ENCODE measurements at regions not wholly inside any gene's neighbourhood (a gene's known extent, or its start where the extent isn't known, plus 50 kb on each side); places are given as distances from the start of the nearest gene placed in this dataset.

DNA sequence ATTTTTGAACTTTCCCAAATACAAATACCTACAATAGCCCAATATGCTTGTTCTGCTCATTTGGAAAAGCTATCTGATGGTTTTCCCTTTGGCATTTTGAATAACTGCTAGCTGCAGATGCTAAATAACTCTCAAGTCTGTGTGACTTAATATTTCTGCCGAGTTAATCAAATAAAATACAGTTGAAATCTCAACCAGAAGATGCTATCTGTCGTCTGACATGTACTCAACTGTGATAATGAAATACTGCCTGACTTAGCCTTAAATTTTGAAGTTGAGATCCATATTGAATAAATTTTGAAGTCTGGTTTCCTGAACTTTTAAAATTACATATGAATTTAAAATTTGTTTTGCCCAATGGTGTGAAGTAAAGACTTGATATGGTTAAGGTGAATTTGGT, 204.4 kb upstream of the MEX3C start:
- no peak for DNase-seq

DNA sequence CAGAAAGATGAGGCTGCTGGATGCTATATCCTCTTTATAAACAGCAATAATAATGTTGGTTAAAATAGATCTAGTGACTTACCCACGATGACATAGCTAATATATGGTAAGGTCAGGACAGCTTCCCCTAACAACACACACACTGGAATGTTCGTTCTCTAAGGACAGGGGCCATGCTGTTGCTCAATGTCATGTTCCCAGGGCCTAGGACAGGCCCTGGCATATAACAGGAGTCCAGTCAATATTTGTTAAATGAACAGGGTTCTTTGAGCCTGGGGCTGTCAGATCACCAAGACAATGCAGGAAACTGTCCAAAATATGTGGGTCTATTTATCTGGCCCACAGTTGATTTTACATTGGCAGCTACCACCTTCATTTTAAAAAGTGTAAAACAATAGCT, 207.1 kb upstream of the MEX3C start:
- no peak for DNase-seq

DNA sequence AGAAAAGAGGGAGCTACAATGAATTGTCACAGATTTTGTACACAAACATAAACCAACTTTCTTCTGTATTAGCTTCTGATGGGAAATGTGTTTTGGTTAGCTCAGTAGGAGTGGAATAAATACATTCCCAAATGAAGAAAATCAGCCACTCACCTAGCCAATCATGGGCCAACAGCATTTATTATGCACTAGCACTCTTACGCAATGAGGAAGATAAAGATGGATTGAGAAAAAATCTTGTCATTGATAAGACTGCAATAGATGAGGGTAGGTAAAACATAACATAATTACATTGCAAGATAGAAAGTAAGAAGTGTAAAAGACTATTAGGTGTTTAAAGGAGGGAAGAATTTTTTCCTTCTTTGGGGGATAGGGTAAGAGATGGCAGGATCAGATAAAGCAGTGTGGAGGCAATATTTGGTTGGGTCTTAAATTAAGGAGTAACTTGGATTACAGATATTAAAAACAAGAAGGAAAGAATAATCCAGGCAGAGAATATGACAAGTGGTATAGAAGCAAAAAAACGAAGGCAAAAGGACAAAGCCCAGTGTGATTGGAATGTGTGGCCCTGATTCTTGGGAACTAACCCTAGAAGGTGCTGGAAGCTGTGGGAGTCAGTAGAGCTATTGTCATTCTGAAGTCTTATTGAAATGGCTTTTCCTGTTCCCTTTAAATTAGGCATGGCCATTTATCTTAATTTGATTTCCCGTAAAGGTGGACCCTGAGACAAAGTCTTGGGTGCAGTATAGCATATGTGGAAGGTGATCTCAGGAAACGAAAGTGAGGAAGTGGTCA, 208.4 kb upstream of the MEX3C start:
- DNase-seq = no peak

GRCh38 chr18:51417643-51418483, 220.4 kb upstream of the MEX3C start:
- DNase-seq = no peak

DNA sequence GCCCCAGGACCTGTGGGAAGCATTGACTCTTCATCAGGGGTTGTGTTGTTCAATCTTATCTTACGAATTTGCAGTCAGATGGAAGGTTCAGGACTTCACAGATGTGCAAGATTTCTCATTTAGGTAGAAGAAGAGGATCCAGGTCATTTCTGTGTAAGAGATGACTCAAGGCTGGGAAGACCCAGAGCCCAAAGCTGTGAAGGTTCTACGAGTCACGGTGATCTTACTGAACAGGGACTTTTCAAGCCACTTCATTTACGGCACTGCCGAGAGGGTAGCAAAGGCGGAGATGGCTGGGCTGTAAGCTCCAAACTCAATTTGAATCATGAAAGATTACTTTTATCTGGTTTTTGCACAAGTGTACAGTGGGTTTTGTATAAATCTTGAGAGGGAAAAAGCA, 228.0 kb upstream of the MEX3C start:
- DNase-seq = no peak

DNA sequence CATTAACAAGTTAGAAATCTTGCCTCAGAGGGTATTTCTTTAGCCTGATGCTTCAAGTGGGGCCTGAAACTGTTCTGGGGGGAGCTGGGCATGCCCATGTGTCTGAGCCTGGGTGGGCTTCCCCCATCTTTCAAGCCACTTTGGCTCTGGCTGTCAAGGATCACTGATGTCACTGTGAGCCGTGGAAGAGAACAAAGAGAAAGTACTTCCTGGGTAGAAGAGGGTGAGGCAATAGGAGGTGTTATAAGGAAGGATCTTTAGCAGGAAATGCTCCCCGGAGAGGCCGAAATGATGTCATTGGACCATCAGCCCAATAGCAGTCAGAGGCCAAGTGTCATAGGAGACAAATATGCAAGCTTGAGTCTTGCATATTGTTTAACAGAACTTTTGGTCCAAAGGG, 228.4 kb upstream of the MEX3C start:
- no peak for DNase-seq

DNA sequence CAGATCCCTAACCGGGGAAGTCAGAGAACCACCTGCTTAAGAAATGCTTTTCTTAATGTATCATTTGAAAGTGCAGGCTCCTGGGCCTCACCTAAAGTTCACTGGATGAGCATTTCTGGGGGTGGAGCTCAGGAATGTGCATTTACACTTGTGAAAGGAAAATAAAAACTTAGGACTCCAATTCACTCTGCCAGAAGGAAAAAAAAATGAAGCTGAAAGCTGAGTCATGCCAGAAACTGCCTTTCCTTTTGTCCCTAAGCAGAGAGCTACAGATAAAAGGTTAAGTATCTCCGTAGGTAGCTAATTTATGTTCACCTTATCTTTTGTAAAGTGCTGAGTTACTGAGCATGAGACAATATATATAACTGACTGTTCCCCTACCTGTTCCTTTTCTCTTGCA, 229.5 kb upstream of the MEX3C start:
- no peak for DNase-seq

DNA sequence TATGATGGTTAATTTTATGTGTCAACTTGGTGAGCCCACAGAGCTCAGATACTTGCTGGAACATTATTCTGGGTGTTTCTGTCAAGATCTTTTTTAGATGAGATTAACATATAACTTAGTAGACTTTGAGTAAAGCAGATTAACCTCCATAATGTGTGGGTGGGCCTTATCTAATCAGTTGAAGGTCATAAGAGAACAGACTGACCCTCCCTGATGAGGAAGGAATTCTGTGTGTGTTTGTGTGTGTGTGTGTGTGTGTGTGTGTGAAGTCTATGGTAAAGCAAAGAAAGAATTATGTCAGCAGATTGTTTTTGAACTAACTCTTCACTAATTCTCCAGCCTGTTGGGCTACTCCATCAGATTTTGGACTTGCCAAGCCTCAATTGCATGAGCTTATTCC, 232.2 kb upstream of the MEX3C start:
- no peak for DNase-seq

DNA sequence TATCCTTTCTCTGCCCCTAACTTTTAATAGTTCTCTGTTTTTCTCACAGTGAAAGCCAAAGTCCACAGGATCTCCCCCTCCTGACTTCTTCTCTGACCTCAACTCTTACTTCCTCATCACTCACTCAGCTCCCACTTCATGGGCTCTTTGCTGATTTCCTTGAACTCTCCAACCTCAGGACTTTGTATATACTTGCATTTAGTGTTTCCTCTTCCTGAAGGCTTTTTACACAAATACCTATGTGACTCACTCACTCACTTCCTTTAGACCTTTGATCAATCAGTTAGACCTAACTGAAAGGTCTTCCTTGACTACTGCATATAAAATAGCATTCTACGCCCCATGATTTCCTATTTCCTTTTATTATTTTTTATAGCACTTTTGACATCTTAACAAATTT, 233.1 kb upstream of the MEX3C start:
- DNase-seq = no peak

GRCh38 chr18:51433296-51433695, 235.8 kb upstream of the MEX3C start:
- DNase-seq = no peak

DNA sequence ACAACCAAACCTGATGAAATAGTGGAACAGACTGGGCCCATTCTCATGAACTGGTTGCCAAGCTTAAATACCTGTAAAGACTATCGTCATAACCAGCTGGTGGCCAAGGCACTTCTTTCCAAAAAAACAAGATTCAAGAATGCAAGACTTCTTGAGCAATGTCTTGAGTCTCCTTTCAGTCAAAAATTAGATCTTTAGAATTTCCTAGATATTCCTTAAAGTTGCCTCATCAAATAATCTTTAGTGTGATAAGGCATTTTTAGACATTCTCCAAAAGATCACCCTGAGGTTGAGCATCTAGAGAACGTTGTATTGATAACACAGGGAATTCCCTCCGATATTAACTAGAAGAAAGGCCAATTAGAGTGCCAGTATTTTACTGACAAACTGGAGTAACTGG, 236.4 kb upstream of the MEX3C start:
- DNase-seq = no peak

DNA sequence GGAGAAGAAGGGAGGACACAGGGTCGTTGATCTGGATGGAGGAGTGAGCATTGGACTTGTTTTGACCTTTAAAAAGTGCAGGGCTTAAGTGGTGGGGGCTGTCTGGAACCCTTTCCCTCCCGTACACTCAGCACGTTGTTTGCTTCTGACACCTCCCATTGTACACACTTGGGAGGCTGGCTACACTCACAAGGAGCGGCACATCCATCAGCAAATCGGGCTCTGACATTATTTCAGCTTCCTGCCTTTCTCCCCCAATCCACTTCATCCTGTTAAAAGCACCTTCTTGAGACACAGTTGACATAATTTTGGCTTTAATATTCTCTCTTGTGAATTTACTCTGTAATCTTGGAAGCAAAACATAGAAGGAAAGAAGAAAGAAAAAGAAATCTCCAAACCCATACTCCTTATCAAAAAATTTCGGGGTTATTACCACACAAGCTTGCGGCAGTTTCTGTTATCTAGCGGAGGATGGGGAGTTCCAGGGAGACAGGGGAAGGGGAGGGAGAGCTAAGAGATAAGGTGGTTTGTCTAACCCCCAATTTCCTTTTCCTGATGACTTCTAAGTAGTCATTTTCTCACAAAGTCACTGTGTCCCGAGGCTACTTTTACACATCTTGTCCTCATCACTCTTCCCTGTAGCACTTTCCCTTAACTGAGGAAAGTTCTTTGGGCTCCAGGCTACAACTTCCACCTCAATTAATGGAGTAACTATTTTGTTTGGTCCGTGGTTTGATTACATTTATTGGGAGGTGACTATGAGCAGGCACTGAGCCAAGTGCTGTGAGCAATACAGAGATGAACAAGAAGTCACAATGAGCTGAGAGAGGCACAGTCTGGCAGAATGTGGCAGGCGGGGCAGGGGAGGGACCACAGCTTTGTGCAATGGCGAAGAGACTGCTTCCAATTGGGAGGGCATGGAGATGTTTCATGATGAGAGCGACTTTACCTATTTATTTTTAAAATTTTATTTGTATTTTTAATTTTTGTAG, 240.1 kb upstream of the MEX3C start:
- no peak for DNase-seq

GRCh38 chr18:51438797-51439350, 241.4 kb upstream of the MEX3C start:
- DNase-seq = no peak

DNA sequence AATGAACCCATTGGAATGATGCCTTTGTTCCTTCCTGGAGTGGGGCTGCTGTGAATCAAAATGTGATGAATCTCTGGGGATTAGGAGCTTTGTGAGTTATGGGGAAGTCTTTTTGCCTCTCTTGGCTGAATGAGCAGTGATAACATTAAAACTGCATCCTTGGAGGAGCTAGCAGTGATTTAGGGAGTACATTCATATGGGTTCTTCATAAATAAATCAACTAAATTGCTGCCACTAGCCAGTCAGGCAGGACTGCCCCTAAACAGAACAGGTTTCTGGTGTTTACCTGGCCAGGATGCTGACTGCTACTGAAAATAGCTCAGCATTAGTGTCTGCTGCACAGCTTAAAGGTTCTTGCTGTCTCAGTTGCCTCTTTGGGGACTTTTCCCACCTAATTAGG, 244.5 kb upstream of the MEX3C start:
- no peak for DNase-seq

DNA sequence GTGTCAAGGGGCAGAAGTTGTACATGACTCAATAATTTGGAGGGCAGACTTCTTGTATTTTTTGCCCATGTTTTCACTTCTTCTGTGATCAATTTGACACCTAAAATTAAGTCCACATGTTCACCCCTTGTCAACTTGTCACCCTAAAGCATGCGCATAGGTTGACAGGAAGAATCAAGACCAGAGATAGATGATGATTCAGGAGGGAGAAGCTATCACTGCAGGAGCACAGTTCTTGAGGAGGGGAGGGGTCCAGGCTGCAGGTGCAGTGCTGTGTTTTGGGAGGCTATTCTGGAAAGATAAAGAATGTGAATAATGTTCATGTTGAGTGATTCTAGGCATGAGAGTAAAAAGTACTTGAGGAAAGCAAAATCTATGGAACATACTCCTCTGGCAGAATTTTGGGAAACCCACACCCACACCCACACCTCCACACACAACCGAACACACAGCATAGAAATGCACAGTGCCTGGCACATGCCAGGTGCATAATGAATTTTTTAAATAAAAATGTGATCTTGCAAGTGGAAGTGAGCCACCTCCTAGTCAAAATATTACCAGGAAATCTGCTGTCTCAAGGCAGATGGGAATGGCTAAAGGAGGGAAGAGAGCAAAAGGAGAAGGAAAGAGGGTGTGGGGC, 249.2 kb upstream of the MEX3C start:
- no peak for DNase-seq

DNA sequence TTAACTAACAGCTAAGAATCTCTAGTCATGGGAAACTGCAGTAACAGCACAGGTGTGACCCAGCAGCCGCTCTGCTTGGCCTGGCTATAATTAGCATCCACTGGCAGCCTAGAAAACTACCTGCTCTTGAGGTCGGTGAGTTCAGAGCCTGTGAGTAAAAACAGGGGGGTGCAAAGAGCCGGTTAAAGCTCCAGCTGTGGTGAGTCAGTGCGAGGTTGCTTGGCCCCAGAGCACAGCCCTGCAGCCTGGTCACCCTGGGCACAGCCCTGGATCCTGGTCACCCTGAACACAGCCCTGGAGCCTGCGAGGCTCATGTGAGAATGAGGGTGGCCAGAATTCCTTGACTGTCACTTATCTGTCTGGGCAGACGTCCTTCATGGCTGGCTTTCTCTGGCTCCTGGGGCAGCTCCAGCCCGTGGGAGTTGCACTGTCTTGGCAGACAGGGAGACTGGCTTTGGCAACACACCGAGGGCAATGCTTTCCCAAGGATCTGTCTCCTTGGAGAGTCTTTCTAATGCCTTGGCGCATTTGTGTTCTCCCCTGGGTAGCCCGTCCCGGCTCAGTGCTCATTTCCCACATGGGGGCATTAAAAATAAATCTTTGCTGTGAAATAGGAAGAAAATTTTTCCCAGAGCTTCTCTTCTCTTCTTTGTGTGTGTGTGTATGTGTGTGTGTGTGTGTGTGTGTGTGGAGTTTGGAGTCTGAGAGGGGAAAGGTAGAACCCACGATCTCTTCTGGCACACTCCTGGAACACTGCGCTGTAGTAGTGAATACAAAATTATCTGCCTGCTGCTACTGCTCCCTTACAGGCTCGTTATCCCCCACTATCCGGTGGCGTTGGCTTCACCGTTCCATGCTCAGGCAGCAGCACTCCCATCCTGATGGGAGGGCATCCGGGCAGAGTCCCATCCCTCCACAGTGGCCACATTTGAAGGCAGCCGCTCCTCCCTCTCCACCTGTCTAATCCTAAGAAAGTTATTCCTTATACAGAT, 250.2 kb upstream of the MEX3C start:
- DNase-seq = no peak

DNA sequence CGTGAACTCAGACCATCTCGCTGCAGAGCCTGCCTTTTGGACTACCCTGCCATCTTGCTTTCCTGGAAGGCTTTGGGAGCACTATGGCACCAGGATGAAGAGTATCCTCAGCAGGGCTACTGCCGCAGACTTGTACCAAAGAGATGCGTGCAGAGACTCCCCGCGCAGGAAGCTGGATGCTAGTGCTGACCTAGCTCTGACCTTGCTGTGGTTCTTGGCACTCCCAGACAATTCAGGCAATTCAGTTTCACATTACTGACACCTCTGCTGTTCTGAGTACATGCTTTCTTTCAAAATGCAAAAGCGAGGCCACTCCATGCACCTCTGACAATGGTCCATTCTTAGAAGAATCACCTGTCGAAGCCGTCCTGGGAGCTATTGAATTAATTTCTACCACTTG, 251.5 kb upstream of the MEX3C start:
- no peak for DNase-seq

DNA sequence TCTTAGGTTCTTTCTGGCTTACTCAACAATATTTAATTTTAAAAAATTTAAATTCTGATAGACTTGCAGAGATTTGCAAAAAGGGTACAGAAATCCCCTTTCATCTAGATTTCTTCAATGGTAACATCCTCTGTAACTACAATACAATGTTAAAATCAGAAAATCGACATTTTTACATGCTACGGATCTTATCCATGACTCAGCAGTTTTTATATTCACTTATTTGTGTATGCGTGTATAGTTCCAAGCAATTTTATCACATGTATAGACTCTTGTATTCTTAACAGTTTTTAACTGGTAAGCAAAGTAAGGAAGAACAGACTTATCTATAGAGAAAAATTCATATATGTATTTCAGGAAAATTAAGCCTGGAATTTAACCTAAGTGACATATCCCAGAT, 256.1 kb upstream of the MEX3C start:
- DNase-seq = no peak

- DNase-seq = no peak
Observed at GRCh38 chr18:51458861-51459260, 261.4 kb upstream of the MEX3C start.

DNA sequence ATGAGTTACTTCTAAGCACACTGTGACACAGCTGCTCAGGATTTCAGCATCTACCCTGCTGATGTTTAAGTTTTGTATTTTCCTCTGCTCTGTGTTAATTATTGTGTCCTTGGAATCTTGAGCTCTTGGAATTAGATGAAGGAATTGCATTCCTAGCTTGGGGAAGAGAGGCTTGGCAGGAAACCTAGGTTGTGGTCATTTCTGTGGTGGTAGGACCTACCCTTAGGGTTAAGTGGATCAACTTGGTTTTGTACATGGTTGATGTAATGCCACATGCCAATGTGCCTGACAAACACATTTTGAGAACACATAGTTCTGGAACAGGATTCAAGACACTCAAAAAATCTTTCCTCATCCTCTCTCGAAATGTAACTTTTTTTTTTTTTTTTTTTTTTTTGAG, 264.5 kb upstream of the MEX3C start:
- DNase-seq = no peak

All from activated naive CD4-positive, alpha-beta T cell treated with anti-CD3 and anti-CD28 coated beads, Interleukin-2, amount 50 U/mL, for 16 hours (primary cell).